ENCODE measurements at regions not wholly inside any gene's neighbourhood (a gene's known extent, or its start where the extent isn't known, plus 50 kb on each side); places are given as distances from the start of the nearest gene placed in this dataset.
"Not testable (repeated sequence)": the region's sequence is repeated elsewhere in the genome, so short reads cannot be mapped to it uniquely, and the experiment has no call there.

GRCh38 chr6:112881027-112881426 is 533.9 kb downstream of the RFPL4B start:
- peak; percentile 58 for DNase-seq (ENCODE audit: low read depth)

DNA sequence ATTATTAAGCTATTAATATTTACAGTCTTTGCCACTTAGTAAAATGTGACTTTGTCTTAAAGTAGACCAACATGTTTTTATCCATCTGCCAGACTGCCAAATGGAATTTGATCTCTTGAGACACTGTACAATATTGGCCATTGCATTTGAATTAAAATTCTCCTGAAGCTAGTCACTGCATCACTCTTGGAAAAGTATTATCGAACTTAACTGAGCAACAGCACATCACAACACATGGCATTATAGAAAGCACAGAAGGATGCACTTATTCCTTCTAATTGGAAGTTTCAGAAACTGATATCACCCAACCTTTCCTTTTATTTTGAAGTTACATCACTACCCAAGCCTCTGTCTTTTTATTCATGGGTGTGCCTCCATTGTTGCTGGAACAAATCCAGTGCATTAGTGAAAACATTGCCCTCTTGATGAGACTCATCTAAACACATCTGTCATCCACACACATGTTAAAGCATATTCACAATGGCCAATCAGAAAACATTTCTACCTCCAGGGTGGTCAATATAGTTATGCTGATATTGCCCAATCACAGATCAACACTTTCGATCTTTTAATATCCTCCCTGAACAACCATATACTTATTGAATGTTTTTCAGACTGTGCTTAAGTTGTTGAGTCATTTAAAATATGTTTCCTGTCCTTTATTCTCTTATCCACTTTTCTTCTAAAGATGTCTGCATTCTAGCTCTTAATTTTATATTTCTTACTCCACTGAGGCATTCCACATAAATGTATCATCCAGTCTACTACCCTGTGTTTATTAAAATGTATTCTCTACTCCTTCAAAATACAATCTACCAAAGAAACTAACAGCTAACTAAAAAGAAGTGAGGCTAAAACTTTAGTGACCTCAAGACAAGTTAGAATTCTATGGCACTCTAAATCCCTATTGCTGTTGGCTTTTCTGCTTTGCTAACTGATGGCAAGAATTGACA is 535.0 kb downstream of the RFPL4B start:
- DNase-seq (ENCODE audit: low read depth) = no peak

- DNase-seq (ENCODE audit: low read depth) = no peak
Measured at GRCh38 chr6:112883095-112883494, 536.0 kb downstream of the RFPL4B start.

GRCh38 chr6:112886415-112886814 is 539.3 kb downstream of the RFPL4B start:
- no peak for DNase-seq (ENCODE audit: low read depth)

DNA sequence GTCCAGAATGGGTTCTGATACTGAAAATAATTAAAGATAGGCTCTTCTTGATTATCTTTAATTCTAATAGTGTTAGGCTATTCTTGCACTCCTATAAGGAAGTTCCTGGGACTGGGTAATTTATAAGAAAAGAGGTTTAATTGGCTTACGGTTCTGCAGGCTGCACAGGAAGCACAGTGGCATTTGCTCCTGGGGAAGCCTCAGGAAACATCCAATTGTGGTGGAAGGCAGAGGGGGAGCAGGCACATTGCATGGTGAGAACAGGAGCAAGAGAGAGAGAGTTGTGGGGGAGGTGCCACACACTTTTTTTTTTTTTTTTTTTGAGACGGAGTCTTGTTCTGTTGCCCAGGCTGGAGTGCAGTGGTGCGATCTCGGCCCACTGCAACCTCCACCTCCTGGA is 540.3 kb downstream of the RFPL4B start:
- not testable (repeated sequence) for DNase-seq (ENCODE audit: low read depth)

DNA sequence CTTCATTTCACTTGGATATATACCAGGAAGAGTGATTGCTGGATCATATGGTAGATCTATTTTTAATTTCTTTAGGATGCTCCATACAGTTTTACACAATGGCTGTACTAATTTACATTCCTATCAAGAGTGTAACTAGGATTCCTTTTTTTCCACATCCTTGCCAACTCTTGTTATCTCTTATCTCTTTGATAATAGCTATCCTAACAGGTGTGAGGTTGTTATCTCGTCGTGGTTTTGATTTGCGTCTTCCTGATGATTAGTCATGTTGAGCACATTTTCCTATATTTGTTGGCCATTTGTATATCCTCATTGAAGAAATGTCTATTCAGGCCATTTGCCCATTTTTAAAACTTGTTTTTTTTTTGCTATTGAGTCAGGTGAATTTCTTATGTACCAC is 552.4 kb downstream of the RFPL4B start:
- no peak for DNase-seq (ENCODE audit: low read depth)

GRCh38 chr6:112903361-112903760 is 556.2 kb downstream of the RFPL4B start:
- DNase-seq (ENCODE audit: low read depth) = no peak

GRCh38 chr6:112906726-112907125 is 559.6 kb downstream of the RFPL4B start:
- no peak for DNase-seq (ENCODE audit: low read depth)

- DNase-seq (ENCODE audit: low read depth) = peak; percentile 65
Measured at GRCh38 chr6:112909781-112910180, 562.7 kb downstream of the RFPL4B start.

DNA sequence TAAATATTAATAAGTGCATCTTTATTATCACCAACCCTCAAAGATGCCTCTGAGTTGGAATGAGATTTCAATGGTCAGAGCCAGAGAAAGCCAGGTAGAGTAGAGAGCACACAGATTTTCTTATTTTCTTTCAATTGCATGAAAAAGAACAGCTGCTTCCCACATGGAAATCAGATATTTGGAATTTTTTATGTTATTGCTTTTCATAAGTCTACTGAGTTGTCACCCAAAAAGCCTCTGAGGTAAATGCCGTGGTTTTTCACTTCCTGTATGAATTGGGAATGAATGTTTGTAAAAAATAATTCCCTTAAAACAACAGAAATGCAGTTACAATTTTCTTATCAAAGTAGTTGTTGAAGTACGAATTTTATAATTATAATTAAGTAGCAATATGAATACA is 563.1 kb downstream of the RFPL4B start:
- peak; percentile 53 for DNase-seq (ENCODE audit: low read depth)

DNA sequence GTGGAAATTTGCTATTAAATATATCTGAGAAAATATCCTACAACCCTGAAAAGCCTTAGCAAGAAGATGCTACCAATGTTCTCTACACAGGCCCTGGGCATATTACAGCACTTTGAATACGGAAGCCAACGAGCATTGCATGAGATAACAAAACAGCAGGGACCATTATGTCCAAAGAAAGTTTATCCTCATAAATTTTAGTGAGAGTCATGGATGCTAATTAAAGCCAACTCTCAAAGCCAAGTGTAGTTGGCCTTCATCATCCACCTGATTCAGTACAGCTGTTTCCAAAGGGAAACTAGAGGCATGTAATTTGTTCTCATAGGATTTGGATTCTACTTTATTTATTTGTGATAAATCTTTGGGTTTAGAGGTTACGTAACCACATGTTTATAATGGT is 564.8 kb downstream of the RFPL4B start:
- DNase-seq (ENCODE audit: low read depth) = no peak

GRCh38 chr6:112912416-112913101 is 565.4 kb downstream of the RFPL4B start:
- no peak for DNase-seq (ENCODE audit: low read depth)

DNA sequence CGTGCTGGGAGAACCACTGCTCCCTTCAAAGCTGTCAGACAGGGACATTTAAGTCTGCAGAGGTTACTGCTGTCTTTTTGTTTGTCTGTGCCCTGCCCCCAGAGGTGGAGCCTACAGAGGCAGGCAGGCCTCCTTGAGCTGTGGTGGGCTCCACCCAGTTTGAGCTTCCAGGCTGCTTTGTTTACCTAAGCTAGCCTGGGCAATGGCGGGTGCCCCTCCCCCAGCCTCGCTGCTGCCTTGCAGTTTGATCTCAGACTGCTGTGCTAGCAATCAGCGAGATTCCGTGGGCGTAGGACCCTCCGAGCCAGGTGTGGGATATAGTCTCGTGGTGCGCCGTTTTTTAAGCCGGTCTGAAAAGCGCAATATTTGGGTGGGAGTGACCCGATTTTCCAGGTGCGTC is 572.6 kb downstream of the RFPL4B start:
- not testable (repeated sequence) for DNase-seq (ENCODE audit: low read depth)

DNA sequence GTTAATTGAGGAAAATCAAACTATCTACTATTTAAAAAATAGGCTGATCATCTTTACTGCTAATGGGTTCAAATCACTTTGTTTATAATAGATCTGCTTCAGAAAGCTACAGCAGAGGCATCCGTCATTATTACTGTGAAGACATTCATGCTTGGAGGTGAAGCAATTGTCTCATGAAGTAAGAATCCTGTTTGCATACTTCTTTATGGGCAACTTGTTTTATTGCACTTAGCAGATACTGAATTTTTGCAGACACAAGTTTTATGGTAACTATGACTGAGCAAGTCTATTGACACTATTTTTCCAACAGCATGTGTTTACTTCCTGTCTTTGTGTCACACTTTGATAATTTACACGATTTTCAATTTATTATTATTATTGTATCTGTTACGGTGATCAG is 573.9 kb downstream of the RFPL4B start:
- no peak for DNase-seq (ENCODE audit: low read depth)

DNA sequence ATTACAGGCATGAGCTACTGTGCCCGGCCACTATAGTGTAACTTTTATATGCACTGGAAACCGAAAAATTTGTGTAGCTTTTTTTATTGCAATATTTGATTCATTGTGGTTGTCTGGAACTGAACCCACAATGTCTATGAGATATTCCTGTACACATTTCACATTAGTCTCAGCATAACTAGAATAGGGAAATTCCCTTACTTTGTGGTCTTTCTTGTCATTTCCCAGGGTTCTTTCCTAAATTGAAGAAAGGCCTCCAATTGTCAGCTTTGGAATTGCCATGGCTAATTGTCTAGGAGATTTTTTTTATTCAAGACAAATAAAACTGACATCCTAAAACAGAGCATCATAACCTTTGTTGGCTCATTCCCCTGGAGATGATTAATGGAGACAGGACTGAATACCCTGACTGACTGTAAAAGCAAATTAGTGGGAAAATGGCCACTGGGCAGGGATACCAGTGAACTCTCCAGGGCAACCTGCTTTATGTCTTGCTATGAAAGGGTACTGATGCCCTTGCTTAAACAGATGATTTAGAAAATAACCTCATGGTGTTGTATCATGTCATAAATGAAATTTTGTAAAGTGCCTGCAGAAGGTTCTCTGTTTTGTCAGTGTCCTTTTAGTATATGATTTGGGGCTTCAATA is 576.9 kb downstream of the RFPL4B start:
- DNase-seq (ENCODE audit: low read depth) = no peak

DNA sequence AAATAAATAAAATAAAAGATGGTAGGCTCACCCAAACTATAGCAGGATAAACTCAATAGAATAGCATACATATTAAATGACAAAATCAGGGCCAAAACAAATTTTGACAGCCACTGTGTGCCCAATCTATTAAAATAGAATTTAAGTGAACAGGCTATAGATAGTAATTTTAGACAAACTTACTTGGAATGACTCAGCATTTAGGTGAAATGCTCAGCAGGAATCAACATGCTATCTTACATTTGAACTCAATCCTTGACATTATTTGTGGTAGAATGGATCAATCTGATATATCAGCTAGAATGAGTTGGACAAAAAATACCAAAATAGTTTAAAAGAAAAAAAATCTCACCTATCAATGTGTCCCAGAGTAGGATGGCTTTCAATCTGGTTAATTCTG is 578.6 kb downstream of the RFPL4B start:
- DNase-seq (ENCODE audit: low read depth) = no peak

GRCh38 chr6:112927641-112928320 is 580.7 kb downstream of the RFPL4B start:
- peak; percentile 56 for DNase-seq (ENCODE audit: low read depth)

- no peak for DNase-seq (ENCODE audit: low read depth)
Measured at GRCh38 chr6:112929641-112930040, 582.5 kb downstream of the RFPL4B start.

- DNase-seq (ENCODE audit: low read depth) = peak; percentile 18
Measured at GRCh38 chr6:112931832-112932231, 584.7 kb downstream of the RFPL4B start.

DNA sequence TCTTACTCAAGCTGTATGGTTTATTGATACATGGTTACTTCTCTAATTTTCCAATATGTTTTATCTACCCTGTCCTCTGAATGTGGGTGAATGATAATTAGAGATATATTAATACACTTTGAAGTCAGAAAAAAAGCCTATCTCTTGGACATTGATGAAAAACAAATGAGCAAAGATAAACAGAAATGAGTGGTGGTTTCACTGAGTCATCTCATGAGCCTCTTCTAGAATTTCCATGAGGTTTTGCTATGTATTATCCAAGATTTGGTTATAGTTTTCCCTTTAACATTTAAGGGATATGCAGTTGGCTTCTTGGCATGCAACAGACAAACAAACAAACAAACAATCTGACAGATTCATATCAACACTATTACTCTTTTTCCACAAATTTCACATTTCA is 586.8 kb downstream of the RFPL4B start:
- peak; percentile 22 for DNase-seq (ENCODE audit: low read depth)

DNA sequence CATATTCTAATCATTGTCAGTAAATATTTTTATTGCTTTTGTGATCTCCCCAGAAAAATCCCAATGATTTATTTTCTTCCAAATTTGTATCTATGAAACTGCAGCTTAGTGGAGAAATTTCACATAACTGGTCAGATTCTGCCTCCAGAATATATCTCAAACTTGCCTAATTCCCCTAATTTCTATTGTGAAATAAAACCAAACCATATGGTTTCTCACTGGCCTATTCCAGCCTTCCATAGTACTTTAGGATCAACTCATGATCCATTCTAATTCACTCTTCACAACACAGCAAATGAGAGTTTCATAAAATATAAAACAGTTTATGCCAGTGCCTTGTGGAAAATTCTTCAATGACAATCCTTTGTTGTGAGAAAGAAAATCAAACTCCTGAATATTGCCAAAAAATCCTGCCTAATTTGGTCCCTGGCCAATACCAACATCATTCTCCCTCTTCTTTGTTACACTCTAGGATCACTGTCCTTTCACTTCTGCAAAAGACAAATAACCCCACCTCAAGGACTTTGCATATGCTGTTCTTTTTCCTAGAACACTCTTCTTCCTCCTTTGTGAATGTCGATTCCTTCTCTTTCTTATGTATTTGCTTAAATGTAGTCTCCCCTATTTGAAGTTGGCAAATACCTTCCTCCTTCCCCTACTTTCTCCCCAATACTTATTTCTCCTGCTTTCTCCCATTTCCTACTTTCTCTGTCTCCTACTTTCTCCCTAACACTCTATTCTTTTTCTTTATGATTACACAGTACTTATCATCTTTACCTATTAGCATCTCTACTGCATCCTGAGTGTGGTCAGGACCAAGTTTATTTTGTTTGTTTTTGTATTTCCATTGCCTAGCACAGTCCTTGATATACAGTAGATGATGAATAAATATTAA is 587.5 kb downstream of the RFPL4B start:
- no peak for DNase-seq (ENCODE audit: low read depth)

Measured in ELR (cell line).